K562 (cell line): ENCODE measurements at regions not wholly inside any gene's neighbourhood (a gene's known extent, or its start where the extent isn't known, plus 50 kb on each side); places are given as distances from the start of the nearest gene placed in this dataset.

Source experiments
- ATAC-seq: fragments of 200-7000 bp; cut with Tn5 transposase; 3 replicates; pipeline ENCODE4 v1.9.1; 2020; ENCODE audit warnings: moderate library complexity
- BruUV-seq: library from RNA; stranded (reverse); fragments of 400-500 nt; replicated peaks from 2 replicates; lab custom pipeline; 2021; lab: Mats Ljungman, UMichigan
- CTCF ChIA-PET: fragments of 300-600 bp; formaldehyde crosslinking; extraction: SDS; loops from one replicate; lab custom pipeline; 2021; ENCODE audit warnings: low intra/inter-chr PET ratio; lab: Yijun Ruan, JAX
- POLR2A ChIA-PET: fragments of 300-600, 350-650 bp; sonication (Branson Sonifier 250); formaldehyde crosslinking; extraction: SDS; loops from one replicate; lab custom pipeline; 2021; ENCODE audit warnings: antibody characterized with exemption, inconsistent platforms; lab: Yijun Ruan, JAX
- DNase-seq, 4 experiments: peaks; one replicate each; pipeline versions ENCODE4 v3.0.0 to v3.0.0-alpha.2; 2011 to 2018; ENCODE audit warnings: low spot score in 3 of 4, mixed read lengths in 3 of 4; ENCODE audit errors: extremely low read depth in 1 of 4
- FAIRE-seq: peaks from 2 replicates; lab custom pipeline; 2011; peaks lifted over from hg19 to GRCh38; lab: Jason Lieb, UNC
- H2AFZ ChIP-seq: 2 replicates; pipeline ENCODE4 v1.6.0; 2011; ENCODE audit warnings: low read depth, low read length, control low read depth, inconsistent platforms
- H3K27ac ChIP-seq: fragments of 200-600 bp; 3 replicates; pipeline ENCODE4 v1.8.0; 2011; ENCODE audit warnings: low read depth, mild to moderate bottlenecking, control low read depth, inconsistent platforms, low read length, moderate library complexity, mixed read lengths; ENCODE audit errors: extremely low read depth
- H3K27me3 ChIP-seq, 2 experiments: fragments of 300-600 bp in 1 of 2; 2 replicates in 1 of 2; 3 replicates in 1 of 2; pipeline versions ENCODE4 v1.6.0 to v1.8.0; 2011; ENCODE audit warnings: inconsistent platforms in 2 of 2, low read length in 2 of 2, mild to moderate bottlenecking in 1 of 2, mixed read lengths in 1 of 2, moderate library complexity in 1 of 2; ENCODE audit not compliant: control insufficient read depth in 2 of 2, insufficient read depth in 2 of 2
- H3K36me3 ChIP-seq: fragments of 300-600 bp; 3 replicates; pipeline ENCODE4 v1.8.0; 2011; ENCODE audit warnings: mild to moderate bottlenecking, low read length, inconsistent platforms; ENCODE audit not compliant: control insufficient read depth, insufficient read depth
- H3K4me1 ChIP-seq, 2 experiments: fragments of 200-600 bp in 1 of 2; replicated peaks in 1 of 2; 2 replicates in 1 of 2; 3 replicates in 1 of 2; pipeline versions ENCODE4 v1.5.1 to v1.8.0; 2011; ENCODE audit warnings: inconsistent platforms in 2 of 2, low read length in 2 of 2, mild to moderate bottlenecking in 1 of 2, mixed read lengths in 1 of 2, moderate library complexity in 1 of 2; ENCODE audit not compliant: control insufficient read depth in 2 of 2, insufficient read depth in 2 of 2
- H3K4me2 ChIP-seq: 2 replicates; pipeline ENCODE4 v1.6.1; 2011; ENCODE audit warnings: low read length, control low read depth, inconsistent platforms, mixed read lengths; ENCODE audit not compliant: insufficient read depth
- H3K4me3 ChIP-seq: fragments of 200-600 bp; sonication (generic), shearing (Covaris generic); 2 replicates; pipeline ENCODE4 v1.5.1; 2016; ENCODE audit warnings: control low read depth, inconsistent platforms
- H3K79me2 ChIP-seq: fragments of 200-600 bp; 3 replicates; pipeline ENCODE4 v1.8.0; 2011; ENCODE audit warnings: low read length, inconsistent platforms; ENCODE audit not compliant: control insufficient read depth, insufficient read depth
- H3K9ac ChIP-seq, 2 experiments: 2 replicates each; pipeline versions ENCODE4 v1.6.0 to v1.6.1; 2011; ENCODE audit warnings: low read depth in 2 of 2, low read length in 2 of 2, control low read depth in 1 of 2, inconsistent platforms in 1 of 2, mild to moderate bottlenecking in 1 of 2, mixed read lengths in 1 of 2; ENCODE audit not compliant: insufficient read depth in 1 of 2
- H3K9me1 ChIP-seq: one replicate; pipeline ENCODE4 v1.6.0; 2011; ENCODE audit warnings: inconsistent platforms, mild to moderate bottlenecking, low read length, moderate library complexity; ENCODE audit not compliant: control insufficient read depth, insufficient read depth
- H3K9me3 ChIP-seq: replicated peaks from 2 replicates; pipeline ENCODE4 v1.5.1; 2011; ENCODE audit warnings: low read depth, low read length, inconsistent platforms; ENCODE audit not compliant: control insufficient read depth, insufficient read depth
- H4K20me1 ChIP-seq: replicated peaks from 2 replicates; pipeline ENCODE4 v1.6.1; 2011; ENCODE audit warnings: low read length, inconsistent platforms, mixed read lengths; ENCODE audit not compliant: control insufficient read depth, insufficient read depth
- BRF2 ChIP-seq: IDR thresholded peaks from 3 replicates; pipeline ENCODE4 v1.6.1; 2011; ENCODE audit warnings: borderline replicate concordance, mild to moderate bottlenecking; ENCODE audit not compliant: insufficient read length, insufficient read depth
- CAMTA2 ChIP-seq: fragments of 250-450 bp; sonication (Bioruptor Pico); conservative IDR thresholded peaks from 2 replicates; pipeline ENCODE4 v1.5.1; 2022
- CBX3 ChIP-seq, 2 experiments: IDR thresholded peaks; 1 replicate in 1 of 2; 2 replicates in 1 of 2; pipeline ENCODE4 v1.6.1; 2012; ENCODE audit warnings: inconsistent platforms in 2 of 2, low read length in 2 of 2, borderline replicate concordance in 1 of 2, control low read depth in 1 of 2
- DDX20 ChIP-seq: fragments of 450-650 bp; IDR thresholded peaks from 2 replicates; pipeline ENCODE4 v1.6.1; 2016; ENCODE audit warnings: missing genetic modification characterization, low read depth, mild to moderate bottlenecking, missing compliant biosample characterization, moderate library complexity
- HMG20B ChIP-seq: fragments of 250-450 bp; sonication (Bioruptor Pico); IDR thresholded peaks from 2 replicates; pipeline ENCODE4 v1.5.0; 2021; ENCODE audit warnings: mild to moderate bottlenecking
- IRF1 ChIP-seq: sonication (generic); formaldehyde crosslinking; IDR thresholded peaks from 2 replicates; pipeline ENCODE4 v1.8.0; 2022; ENCODE audit warnings: missing genetic modification reagents, mild to moderate bottlenecking, borderline replicate concordance
- MLLT1 ChIP-seq, 2 experiments: fragments of 450-650 bp; IDR thresholded peaks; 2 replicates each; pipeline ENCODE4 v1.6.1; 2016
- NR2F6 ChIP-seq: fragments of 450-650 bp; formaldehyde crosslinking; IDR thresholded peaks from 2 replicates; pipeline ENCODE4 v1.4.0; 2020; ENCODE audit warnings: mild to moderate bottlenecking
- PTTG1 ChIP-seq: fragments of 450-650 bp; IDR thresholded peaks from 2 replicates; pipeline ENCODE4 v1.6.1; 2016; ENCODE audit warnings: low read depth, mild to moderate bottlenecking, missing genetic modification characterization, missing compliant biosample characterization
- TFAP4 ChIP-seq: sonication (generic); formaldehyde crosslinking; IDR thresholded peaks from 2 replicates; pipeline ENCODE4 v1.8.0; 2022; ENCODE audit warnings: missing genetic modification reagents, mild to moderate bottlenecking, moderate library complexity, borderline replicate concordance
- ZNF280A ChIP-seq: fragments of 450-650 bp; IDR thresholded peaks from 2 replicates; pipeline ENCODE4 v1.6.1; 2018; ENCODE audit warnings: mild to moderate bottlenecking, low read depth; ENCODE audit not compliant: partially characterized antibody
- ZNF512 ChIP-seq: IDR thresholded peaks from 2 replicates; pipeline ENCODE4 v1.6.1; 2016; ENCODE audit warnings: missing genetic modification characterization, missing compliant biosample characterization
- ZNF766 ChIP-seq: fragments of 200-800 bp; sonication (Bioruptor generic); conservative IDR thresholded peaks from 2 replicates; pipeline ENCODE4 v1.6.1; 2016; ENCODE audit warnings: missing genetic modification characterization, missing compliant biosample characterization
- WGBS: fragments of 100-300 bp; shearing (Covaris generic); methylation state at CpG from one replicate; pipeline ENCODE4 v1.1.6; 2016; ENCODE audit warnings: low coverage, mixed read lengths; ENCODE audit not compliant: insufficient coverage; ENCODE audit errors: missing lambda C conversion rate; 5-methylcytosine and 5-hydroxymethylcytosine counted together
- in situ Hi-C: fragments of 300-500 bp; cut with MboI; formaldehyde crosslinking; loops from 4 replicates; pipeline ENCODE4 v1.15.0; 2018; ENCODE audit warnings: inconsistent platforms, mixed read lengths
- intact Hi-C: fragments of 100-400 bp; cut with micrococcal nuclease; formaldehyde crosslinking; loops from 2 replicates; pipeline ENCODE4 v1.14.2; 2022

- ATAC-seq (peak; percentile 65), DNase-seq (no peak), FAIRE-seq (no peak)
- peak overlapping the region; percentile 70; the same call in 2 of the 3 replicates for H3K27ac ChIP-seq
- in situ Hi-C loops: no loop called here
- no peaks in the 10 kb centered on the region for H3K36me3 ChIP-seq
- no peaks in the 10 kb centered on the region for H3K9me3 ChIP-seq
- no TSS peak for BruUV-seq
- H2AFZ ChIP-seq: peak overlapping the region; percentile 79
- H3K4me1 ChIP-seq: no peaks in the 10 kb centered on the region
- H3K27me3 ChIP-seq: no peaks in the 10 kb centered on the region
- H3K4me2 ChIP-seq: peak overlapping the region; percentile 67
- no peaks in the 10 kb centered on the region for H4K20me1 ChIP-seq
- POLR2A ChIA-PET: no interaction called here
- H3K79me2 ChIP-seq: peaks cover 9% of the 10 kb centered on the region; the same call in 2 of the 3 replicates
- WGBS: 10% methylated on average over 2 of the region's 2 CpGs
- no peaks in the 10 kb centered on the region for H3K9me1 ChIP-seq
- H3K9ac ChIP-seq: peak overlapping the region in 1 of 2 experiments; percentile 77; a peak in 2 of 4 replicates
- CTCF ChIA-PET: interaction anchor here (0.6 kb wide), 1 partner anchor 133 kb away, joined by 3 read pairs; no protein-coding TSS in a partner anchor
- peak overlapping the region; percentile 40 for H3K4me3 ChIP-seq
- intact Hi-C loops: no loop called here
- TF ChIP-seq NR2F6 (CRISPR knock-in tag): no peak
- TF ChIP-seq DDX20 (tag): no peak
- no peak for TF ChIP-seq TFAP4 (CRISPR knock-in tag)
- TF ChIP-seq ZNF512: peak; percentile 21; the same call in 1 of the 2 replicates
- 0 out of 2 replicates have a peak, but pooled peaks have one; percentile 19 for TF ChIP-seq PTTG1
- no peak for TF ChIP-seq ZNF766 (CRISPR knock-in tag)
- TF ChIP-seq HMG20B: no peak
- TF ChIP-seq CBX3 (IDR thresholded peaks at IDR 0.05; ENCODE audit: borderline replicate concordance in 1 of 2, low read length in 2 of 2): 0 out of 3 replicates have a peak, but pooled peaks of 1 of the 2 experiments have one; percentile 38
- no peak for TF ChIP-seq CAMTA2 (CRISPR knock-in tag)
- TF ChIP-seq BRF2: no peak
- no peak for TF ChIP-seq MLLT1 (IDR thresholded peaks at IDR 0.05)
- TF ChIP-seq ZNF280A: peak; percentile 38
- no peak for TF ChIP-seq IRF1 (CRISPR knock-in tag)
Measured at GRCh38 chr3:17861476-17861875, 119.0 kb upstream of the TBC1D5 start.
